ACC112 (cell line): ENCODE measurements at regions not wholly inside any gene's neighbourhood (a gene's known extent, or its start where the extent isn't known, plus 50 kb on each side); places are given as distances from the start of the nearest gene placed in this dataset.

Experiments
- H2AFZ ChIP-seq: fragments of 200-600 bp; sonication (generic); one replicate; pipeline ENCODE4 v1.6.0; 2017; ENCODE audit warnings: antibody characterized with exemption, low read length; ENCODE audit not compliant: unreplicated experiment
- H3K27ac ChIP-seq: fragments of 200-600 bp; sonication (generic); 2 replicates; pipeline ENCODE4 v1.5.1; 2014; ENCODE audit warnings: low read depth, mild to moderate bottlenecking, antibody characterized with exemption, low read length, moderate library complexity
- H3K27me3 ChIP-seq: fragments of 200-600 bp; sonication (generic); 2 replicates; pipeline ENCODE4 v1.6.1; 2014; ENCODE audit warnings: mild to moderate bottlenecking, antibody characterized with exemption, low read length, moderate library complexity, mixed read lengths; ENCODE audit not compliant: insufficient read depth
- H3K36me3 ChIP-seq: fragments of 200-600 bp; sonication (generic); 2 replicates; pipeline ENCODE4 v1.6.1; 2016; ENCODE audit warnings: mild to moderate bottlenecking, antibody characterized with exemption, low read length, moderate library complexity, mixed read lengths; ENCODE audit not compliant: insufficient read depth
- H3K4me1 ChIP-seq: fragments of 200-600 bp; sonication (generic); one replicate; pipeline ENCODE4 v1.6.1; 2016; ENCODE audit warnings: low read length, mixed read lengths; ENCODE audit not compliant: insufficient read depth, unreplicated experiment, control insufficient read depth
- H3K4me3 ChIP-seq: fragments of 200-600 bp; sonication (generic); 2 replicates; pipeline ENCODE4 v1.5.1; 2014; ENCODE audit warnings: mild to moderate bottlenecking, low read depth, low read length
- H3K79me2 ChIP-seq: fragments of 200-600 bp; sonication (generic); one replicate; pipeline ENCODE4 v1.6.0; 2016; ENCODE audit warnings: low read length; ENCODE audit not compliant: control insufficient read depth, unreplicated experiment, insufficient read depth

DNA sequence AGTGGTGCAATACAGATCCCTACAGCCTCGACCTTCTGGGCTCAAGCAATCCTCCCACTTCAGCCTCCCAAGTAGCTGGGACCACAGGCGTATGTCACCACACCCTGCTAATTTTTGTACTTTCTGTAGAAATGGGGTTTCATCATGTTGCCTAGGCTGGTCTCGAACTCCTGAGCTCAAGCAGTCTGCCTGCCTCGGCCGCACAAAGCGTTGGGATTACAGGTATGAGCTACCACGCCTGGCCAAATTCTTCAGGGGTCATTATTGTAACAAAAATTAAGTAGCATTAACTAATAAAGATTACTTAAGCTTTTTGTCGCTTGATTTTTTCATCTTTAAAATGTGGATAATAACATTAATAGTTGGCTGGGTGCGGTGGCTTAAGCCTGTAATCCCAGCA lies 195.3 kb upstream of the IER5L start:
- no peak overlapping the region for H3K4me3 ChIP-seq
- no peak overlapping the region for H3K27ac ChIP-seq
- H3K79me2 ChIP-seq = no peaks in the 10 kb centered on the region
- H2AFZ ChIP-seq = no peak overlapping the region
- H3K4me1 ChIP-seq = no peaks in the 10 kb centered on the region
- H3K27me3 ChIP-seq = no peaks in the 10 kb centered on the region
- H3K36me3 ChIP-seq = no peaks in the 10 kb centered on the region

DNA sequence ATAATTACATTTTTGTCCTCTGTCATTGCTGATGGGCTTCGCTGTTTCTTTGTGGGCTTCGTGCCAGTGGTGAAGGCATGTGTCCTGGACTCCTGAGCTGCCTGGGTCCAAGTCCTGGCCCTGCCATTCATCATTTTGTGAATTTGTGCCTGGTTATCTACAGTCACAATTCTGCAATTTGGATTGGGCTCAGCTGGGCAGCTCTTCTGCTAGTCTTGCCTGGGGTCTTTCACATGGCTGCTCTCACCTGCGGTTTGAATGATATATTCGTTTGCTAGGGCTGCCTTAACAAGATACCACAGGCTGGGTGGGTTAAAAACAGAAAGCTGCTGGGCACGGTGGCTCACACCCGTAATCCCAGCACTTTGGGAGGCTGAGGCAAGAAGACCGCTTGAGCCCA lies 192.7 kb upstream of the IER5L start:
- Histone ChIP-seq H2AFZ (no peak overlapping the region), H3K27ac (no peak overlapping the region), H3K79me2 (no peaks in the 10 kb centered on the region), H3K36me3 (no peaks in the 10 kb centered on the region), H3K4me3 (no peak overlapping the region), H3K27me3 (no peaks in the 10 kb centered on the region), H3K4me1 (no peaks in the 10 kb centered on the region)

DNA sequence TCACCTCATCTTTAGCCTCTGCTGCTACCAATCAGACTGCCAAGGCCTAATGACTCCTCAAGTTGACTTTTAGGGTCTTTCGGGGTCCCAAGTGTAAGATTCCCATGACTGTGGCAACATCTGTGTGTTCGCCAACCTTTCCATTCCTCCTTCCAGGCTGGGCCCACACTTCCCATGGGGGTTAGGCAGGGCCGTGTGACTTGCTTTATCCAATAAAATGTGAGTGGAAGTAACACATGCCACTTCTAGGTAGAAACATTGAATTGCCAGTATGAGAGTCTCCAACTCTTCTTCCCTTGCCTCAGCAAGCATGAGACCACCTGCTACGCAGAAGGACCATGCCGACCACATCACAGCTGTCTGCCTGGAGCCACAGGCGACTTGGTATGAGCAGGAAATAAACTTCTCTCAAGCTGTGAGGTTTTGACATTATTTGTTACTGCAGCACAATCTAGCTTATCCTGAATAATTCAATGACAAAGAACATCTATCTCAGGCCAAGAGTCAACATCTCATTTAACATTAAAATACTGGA lies 190.4 kb upstream of the IER5L start:
- H3K4me1 ChIP-seq = peaks cover 4% of the 10 kb centered on the region
- no peaks in the 10 kb centered on the region for H3K36me3 ChIP-seq
- H3K4me3 ChIP-seq = no peak overlapping the region
- H3K27ac ChIP-seq = no peak overlapping the region
- H3K27me3 ChIP-seq = no peaks in the 10 kb centered on the region
- H3K79me2 ChIP-seq = no peaks in the 10 kb centered on the region
- no peak overlapping the region for H2AFZ ChIP-seq

DNA sequence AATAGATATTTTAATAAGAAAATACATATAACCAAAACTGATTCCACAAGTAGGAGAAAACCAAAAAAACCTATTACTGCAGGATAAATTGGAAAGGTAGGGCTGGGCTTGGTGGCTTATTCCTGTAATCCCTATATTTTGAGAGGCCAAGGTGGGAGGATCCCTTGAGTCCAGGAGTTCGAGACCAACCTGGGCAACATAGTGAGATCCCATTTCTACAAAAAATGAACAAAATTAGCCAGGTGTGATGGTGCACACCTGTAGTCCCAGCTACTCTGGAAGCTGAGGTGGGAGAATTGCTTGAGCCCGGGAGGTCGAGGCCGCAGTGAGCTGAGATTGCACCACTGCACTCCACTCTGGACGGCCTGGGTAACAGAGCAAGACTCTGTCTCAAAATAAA lies 189.2 kb upstream of the IER5L start:
- H3K79me2 ChIP-seq = no peaks in the 10 kb centered on the region
- no peaks in the 10 kb centered on the region for H3K36me3 ChIP-seq
- H3K4me3 ChIP-seq = no peak overlapping the region
- no peak overlapping the region for H3K27ac ChIP-seq
- H3K27me3 ChIP-seq = no peaks in the 10 kb centered on the region
- H2AFZ ChIP-seq = no peak overlapping the region
- peaks cover 4% of the 10 kb centered on the region for H3K4me1 ChIP-seq

DNA sequence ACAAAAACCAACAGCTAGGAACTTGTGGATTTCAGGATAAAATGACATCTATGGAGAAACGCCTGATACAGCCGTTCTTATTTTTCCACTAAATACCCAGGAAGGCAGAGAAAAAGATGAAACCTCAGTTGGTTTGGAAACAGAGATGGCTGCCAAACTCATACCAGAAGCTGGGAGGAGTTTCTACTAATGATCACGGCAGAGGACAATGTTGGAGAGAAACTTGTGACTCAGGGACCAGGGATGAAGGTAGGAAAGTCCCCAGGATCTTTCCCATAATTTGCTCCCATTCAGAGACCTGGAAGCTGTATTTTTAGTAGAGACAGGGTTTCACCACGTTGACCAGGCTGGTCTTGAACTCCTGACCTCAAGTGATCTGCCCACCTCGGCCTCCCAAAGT lies 187.1 kb upstream of the IER5L start:
- Histone ChIP-seq H3K36me3 (no peaks in the 10 kb centered on the region), H3K79me2 (no peaks in the 10 kb centered on the region), H3K4me1 (peaks cover 4% of the 10 kb centered on the region), H3K27me3 (no peaks in the 10 kb centered on the region), H3K27ac (no peak overlapping the region), H3K4me3 (no peak overlapping the region), H2AFZ (peak overlapping the region; percentile 92)

DNA sequence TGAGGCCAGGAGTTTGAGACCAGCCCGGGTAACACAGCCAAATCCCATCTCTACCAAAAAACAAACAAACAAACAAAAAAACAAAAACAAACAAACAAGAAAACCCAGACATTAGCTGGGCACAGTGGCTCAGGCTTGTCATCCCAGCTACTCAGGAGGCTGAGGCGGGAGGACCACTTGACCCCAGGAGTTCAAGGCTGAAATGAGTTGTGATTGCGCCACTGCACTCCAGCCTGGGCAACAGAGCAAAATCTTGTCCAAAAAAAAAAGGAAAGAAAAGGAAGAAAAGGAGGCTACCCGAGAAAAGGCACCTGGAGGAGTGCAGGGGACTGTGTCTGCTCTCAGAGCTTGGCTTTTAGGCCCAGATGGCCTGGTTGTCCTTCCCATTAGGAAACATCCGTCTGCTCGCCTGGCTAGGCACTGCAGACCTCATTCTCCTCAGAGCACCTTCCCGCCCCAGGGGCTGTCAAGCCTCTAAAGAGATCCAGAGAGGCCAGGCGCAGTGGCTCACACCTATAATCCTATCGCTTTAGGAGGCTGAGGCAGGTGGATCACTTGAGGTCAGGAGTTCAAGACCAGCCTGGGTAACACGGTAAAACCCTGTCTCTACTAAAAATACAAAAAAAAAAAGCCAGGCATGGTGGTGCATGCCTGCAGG lies 185.3 kb upstream of the IER5L start:
- Histone ChIP-seq H3K27ac (no peak overlapping the region), H3K27me3 (no peaks in the 10 kb centered on the region), H3K4me1 (peaks cover 4% of the 10 kb centered on the region), H3K4me3 (no peak overlapping the region), H3K36me3 (no peaks in the 10 kb centered on the region), H3K79me2 (no peaks in the 10 kb centered on the region), H2AFZ (no peak overlapping the region)

DNA sequence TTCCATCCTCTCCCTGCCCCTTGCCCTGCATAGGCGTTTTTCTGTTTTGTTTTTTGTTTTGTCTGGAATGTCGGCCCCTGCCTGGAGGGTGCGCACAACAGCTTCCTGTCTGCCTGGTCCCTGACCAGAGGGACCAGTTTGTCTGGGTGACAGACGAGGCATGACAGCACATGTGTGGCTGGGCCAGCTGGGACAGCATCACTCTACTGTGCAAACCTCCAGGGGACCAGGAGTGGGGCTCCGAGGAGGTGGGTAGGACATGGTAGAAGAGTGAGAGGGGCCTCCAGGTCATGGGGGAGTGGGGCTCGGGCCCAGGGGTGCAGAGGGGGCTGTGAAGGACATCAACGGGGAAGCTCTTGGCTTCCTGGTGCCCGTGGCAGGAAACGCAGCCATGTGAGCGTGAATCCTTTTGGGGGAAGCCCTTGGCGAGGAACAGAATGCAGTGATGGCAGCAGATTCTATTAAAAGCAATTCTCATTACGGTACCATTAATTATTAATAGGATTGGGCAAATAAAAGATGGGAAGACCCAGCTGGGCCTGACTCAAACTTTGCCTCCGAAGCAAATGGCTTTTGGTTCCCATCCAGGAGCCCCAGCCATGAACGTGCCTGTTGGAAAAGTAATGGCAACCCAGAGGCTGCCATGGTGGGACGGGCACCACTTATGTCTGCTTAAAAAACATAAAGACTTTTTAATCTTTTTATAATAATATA lies 184.4 kb upstream of the IER5L start:
- H3K79me2 ChIP-seq = no peaks in the 10 kb centered on the region
- no peaks in the 10 kb centered on the region for H3K27me3 ChIP-seq
- H3K27ac ChIP-seq = no peak overlapping the region
- no peaks in the 10 kb centered on the region for H3K36me3 ChIP-seq
- no peak overlapping the region for H3K4me3 ChIP-seq
- H2AFZ ChIP-seq = no peak overlapping the region
- H3K4me1 ChIP-seq = peaks cover 4% of the 10 kb centered on the region

DNA sequence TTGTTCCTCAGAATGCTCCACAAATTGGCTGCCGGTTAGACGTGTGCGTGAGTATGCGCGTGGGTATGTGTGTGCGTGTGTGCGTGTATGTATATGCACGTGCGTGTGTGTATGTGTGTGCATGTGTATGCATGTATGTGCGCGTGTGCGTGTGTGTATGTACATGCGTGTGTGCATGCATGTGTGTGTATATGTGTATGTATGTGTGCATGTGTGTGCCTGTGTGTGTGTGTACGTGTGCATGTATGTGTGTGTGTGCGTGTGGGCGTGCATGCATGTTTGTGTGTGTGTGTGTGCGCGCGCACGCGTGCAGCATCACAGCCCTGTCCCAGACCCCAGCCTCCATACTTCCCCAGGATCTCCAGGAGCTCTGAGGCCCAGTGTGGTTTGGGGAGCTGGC lies 183.1 kb upstream of the IER5L start:
- H3K27me3 ChIP-seq = no peaks in the 10 kb centered on the region
- H2AFZ ChIP-seq = no peak overlapping the region
- peaks cover 4% of the 10 kb centered on the region for H3K4me1 ChIP-seq
- H3K79me2 ChIP-seq = no peaks in the 10 kb centered on the region
- H3K27ac ChIP-seq = no peak overlapping the region
- H3K36me3 ChIP-seq = no peaks in the 10 kb centered on the region
- H3K4me3 ChIP-seq = no peak overlapping the region

DNA sequence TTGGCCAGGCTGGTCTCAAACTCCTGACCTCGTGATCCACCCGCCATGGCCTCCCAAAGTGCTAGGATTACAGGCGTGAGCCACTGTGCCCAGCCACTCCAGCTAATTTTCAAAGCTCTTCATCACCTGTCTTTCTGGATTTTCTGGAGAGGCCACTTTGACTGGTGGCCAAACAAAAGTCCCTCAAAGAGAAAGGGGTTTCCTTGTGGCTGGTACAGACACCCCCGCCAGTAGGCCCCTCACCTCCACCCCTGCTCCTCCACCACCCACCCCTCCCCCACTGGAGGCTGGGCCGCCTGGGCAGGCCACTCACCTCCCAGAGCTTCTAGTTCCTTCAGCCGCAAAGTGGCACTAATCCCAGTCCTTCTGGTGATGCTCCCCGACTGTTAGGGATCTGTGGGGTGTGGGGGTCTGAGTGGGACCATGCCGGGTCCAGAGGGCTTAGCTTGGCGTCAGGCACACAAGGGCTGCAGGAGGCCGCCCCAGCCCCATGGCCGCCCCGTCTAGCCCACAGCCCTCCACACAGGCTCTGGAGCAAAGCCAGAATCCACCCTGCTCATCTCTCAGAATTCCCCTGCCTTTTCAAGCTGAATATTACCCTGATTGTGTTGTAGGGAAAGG lies 182.0 kb upstream of the IER5L start:
- Histone ChIP-seq H3K36me3 (no peaks in the 10 kb centered on the region), H3K4me1 (peaks cover 2% of the 10 kb centered on the region), H3K27me3 (no peaks in the 10 kb centered on the region), H2AFZ (no peak overlapping the region), H3K27ac (no peak overlapping the region), H3K79me2 (no peaks in the 10 kb centered on the region), H3K4me3 (no peak overlapping the region)

DNA sequence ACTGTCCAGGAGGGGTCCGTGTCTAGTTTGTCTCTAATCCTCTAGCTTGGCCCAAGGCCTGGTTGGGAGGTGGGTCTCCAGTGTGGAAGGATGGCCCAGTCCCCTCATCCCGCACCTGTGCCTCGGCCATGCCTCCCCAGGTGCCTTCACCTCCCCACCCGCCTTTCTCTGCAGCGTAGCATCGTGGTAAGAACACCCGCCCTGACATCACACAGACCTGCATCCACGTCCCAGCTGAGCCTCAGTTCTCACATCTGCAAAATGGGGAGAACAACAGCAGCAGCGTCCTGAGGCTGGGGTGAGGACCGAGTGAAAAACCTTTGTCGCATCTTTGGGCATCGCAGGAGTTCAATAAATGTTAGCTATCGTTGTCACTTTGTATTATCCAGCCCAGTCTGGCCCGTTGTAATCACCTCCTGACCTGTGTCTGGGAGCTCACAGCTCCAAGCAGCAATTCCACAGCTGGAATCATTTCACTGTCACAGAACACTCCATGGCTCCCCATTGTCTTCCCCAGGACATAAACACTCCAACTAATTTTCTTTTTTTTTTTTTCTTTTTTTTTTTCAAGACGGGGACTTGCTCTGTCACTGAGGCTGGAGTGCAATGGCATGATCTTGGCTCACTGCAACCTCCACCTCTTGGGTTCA lies 181.2 kb upstream of the IER5L start:
- Histone ChIP-seq H3K27ac (no peak overlapping the region), H3K79me2 (no peaks in the 10 kb centered on the region), H3K4me3 (no peak overlapping the region), H3K27me3 (no peaks in the 10 kb centered on the region), H3K36me3 (no peaks in the 10 kb centered on the region), H3K4me1 (no peaks in the 10 kb centered on the region), H2AFZ (no peak overlapping the region)
